H1 (cell line): ENCODE measurements at regions not wholly inside any gene's neighbourhood (a gene's known extent, or its start where the extent isn't known, plus 50 kb on each side); places are given as distances from the start of the nearest gene placed in this dataset.
A peak's percentile ranks its signal among the peaks of the same experiment; 100 is the strongest.

ENCODE experiments used
- CTCF ChIA-PET: fragments of 300-600 bp; sonication (Branson Sonifier 250); formaldehyde crosslinking; loops from one replicate; lab custom pipeline; 2021; ENCODE audit not compliant: partially characterized antibody; lab: Charles Lee
- POLR2A ChIA-PET: fragments of 300-600 bp; sonication (Branson Sonifier 250); formaldehyde crosslinking; loops from one replicate; lab custom pipeline; 2021; ENCODE audit warnings: inconsistent platforms; ENCODE audit not compliant: partially characterized antibody; lab: Charles Lee
- DNase-seq, 2 experiments: peaks; one replicate each; pipeline versions ENCODE4 v3.0.0 to v3.0.0-alpha.2; 2010 to 2022; ENCODE audit warnings: low spot score in 2 of 2, low read depth in 1 of 2, mixed read lengths in 1 of 2
- FAIRE-seq: peaks from 2 replicates; lab custom pipeline; 2011; peaks lifted over from hg19 to GRCh38; lab: Jason Lieb, UNC
- H2AFZ ChIP-seq: 2 replicates; pipeline ENCODE4 v1.8.1; 2012; ENCODE audit warnings: low read length, inconsistent platforms
- H2AK5ac ChIP-seq: 2 replicates; pipeline ENCODE4 v1.6.1; 2013; ENCODE audit warnings: low read depth, low read length
- H2BK120ac ChIP-seq: replicated peaks from 2 replicates; pipeline ENCODE3; 2013; ENCODE audit warnings: low read depth, low read length, inconsistent platforms
- H2BK12ac ChIP-seq: 2 replicates; pipeline ENCODE4 v1.6.1; 2013; ENCODE audit warnings: low read depth, low read length
- H2BK15ac ChIP-seq: 2 replicates; pipeline ENCODE4 v1.6.1; 2013; ENCODE audit warnings: low read length
- H2BK20ac ChIP-seq: 2 replicates; pipeline ENCODE4 v1.6.1; 2013; ENCODE audit warnings: low read length
- H2BK5ac ChIP-seq: 2 replicates; pipeline ENCODE4 v1.6.1; 2013; ENCODE audit warnings: low read depth, low read length
- H3K14ac ChIP-seq: 2 replicates; pipeline ENCODE4 v1.6.1; 2013; ENCODE audit warnings: inconsistent platforms; ENCODE audit not compliant: insufficient read length
- H3K18ac ChIP-seq: 2 replicates; pipeline ENCODE4 v1.6.1; 2013; ENCODE audit warnings: low read length; ENCODE audit errors: extremely low read depth
- H3K23ac ChIP-seq: 2 replicates; pipeline ENCODE4 v1.6.1; 2013; ENCODE audit warnings: inconsistent platforms; ENCODE audit not compliant: insufficient read length
- H3K23me2 ChIP-seq: 2 replicates; pipeline ENCODE4 v1.6.1; 2013; ENCODE audit warnings: low read depth, low read length
- H3K27ac ChIP-seq: 2 replicates; pipeline ENCODE4 v1.6.1; 2011; ENCODE audit warnings: low read depth, low read length, inconsistent platforms
- H3K27me3 ChIP-seq, 4 experiments: replicated peaks in 1 of 4; 1 replicate in 1 of 4; 2 replicates in 3 of 4; pipeline versions ENCODE4 v1.6.1 to v1.8.1; 2011 to 2013; ENCODE audit warnings: low read length in 3 of 4, mild to moderate bottlenecking in 3 of 4, inconsistent platforms in 2 of 4, mixed read lengths in 2 of 4, moderate library complexity in 1 of 4; ENCODE audit not compliant: control insufficient read depth in 3 of 4, insufficient read depth in 3 of 4; ENCODE audit errors: extremely low read depth in 1 of 4
- H3K36me3 ChIP-seq, 4 experiments: 2 replicates each; pipeline versions ENCODE4 v1.6.1 to v1.8.1; 2011 to 2013; ENCODE audit warnings: mild to moderate bottlenecking in 4 of 4, low read length in 3 of 4, moderate library complexity in 2 of 4, control low read depth in 1 of 4, inconsistent platforms in 1 of 4; ENCODE audit not compliant: insufficient read depth in 4 of 4, control insufficient read depth in 2 of 4
- H3K4ac ChIP-seq: replicated peaks from 2 replicates; pipeline ENCODE3; 2013; ENCODE audit warnings: low read length, low read depth, mixed read lengths, inconsistent platforms; ENCODE audit not compliant: insufficient read length
- H3K4me1 ChIP-seq, 4 experiments: replicated peaks in 1 of 4; 1 replicate in 1 of 4; 2 replicates in 3 of 4; pipeline versions ENCODE4 v1.6.1 to v1.8.1; 2011 to 2013; ENCODE audit warnings: low read length in 3 of 4, inconsistent platforms in 2 of 4, mixed read lengths in 1 of 4; ENCODE audit not compliant: insufficient read depth in 4 of 4, control insufficient read depth in 3 of 4
- H3K4me2 ChIP-seq, 2 experiments: 2 replicates each; pipeline versions ENCODE4 v1.6.1 to v1.8.1; 2011 to 2013; ENCODE audit warnings: low read depth in 2 of 2, low read length in 2 of 2, control low read depth in 1 of 2, inconsistent platforms in 1 of 2, mild to moderate bottlenecking in 1 of 2; ENCODE audit not compliant: insufficient read depth in 1 of 2
- H3K4me3 ChIP-seq, 4 experiments: fragments of 200-600, 300-600 bp in 1 of 4; sonication (generic), shearing (Covaris generic), sonication (Bioruptor Twin) in 1 of 4; 2 replicates each; pipeline versions ENCODE4 v1.5.1 to v1.8.1; 2011 to 2016; ENCODE audit warnings: low read length in 4 of 4, low read depth in 3 of 4, control low read depth in 2 of 4, inconsistent platforms in 2 of 4, mild to moderate bottlenecking in 2 of 4, mixed read lengths in 1 of 4, moderate library complexity in 1 of 4; ENCODE audit not compliant: insufficient read depth in 2 of 4; ENCODE audit errors: extremely low read depth in 1 of 4
- H3K56ac ChIP-seq: replicated peaks from 2 replicates; pipeline ENCODE3; 2013; ENCODE audit warnings: low read depth, mild to moderate bottlenecking, mixed read lengths, low read length, inconsistent platforms; ENCODE audit not compliant: insufficient read length
- H3K79me1 ChIP-seq: 2 replicates; pipeline ENCODE4 v1.6.1; 2013; ENCODE audit warnings: low read depth, low read length, control low read depth
- H3K79me2 ChIP-seq, 2 experiments: 2 replicates each; pipeline versions ENCODE4 v1.6.1 to v1.8.1; 2012 to 2013; ENCODE audit warnings: low read length in 2 of 2, mild to moderate bottlenecking in 2 of 2, inconsistent platforms in 1 of 2; ENCODE audit not compliant: insufficient read depth in 2 of 2, control insufficient read depth in 1 of 2
- H3K9ac ChIP-seq, 4 experiments: replicated peaks in 1 of 4; 1 replicate in 1 of 4; 2 replicates in 3 of 4; pipeline versions ENCODE4 v1.6.1 to v1.8.1; 2011 to 2013; ENCODE audit warnings: low read depth in 3 of 4, low read length in 3 of 4, control low read depth in 2 of 4, mild to moderate bottlenecking in 2 of 4, moderate library complexity in 2 of 4, inconsistent platforms in 1 of 4; ENCODE audit errors: extremely low read depth in 1 of 4
- H3K9me3 ChIP-seq, 2 experiments: 2 replicates each; pipeline versions ENCODE4 v1.6.1 to v1.8.1; 2012 to 2013; ENCODE audit warnings: mild to moderate bottlenecking in 2 of 2, moderate library complexity in 2 of 2, control low read depth in 1 of 2, inconsistent platforms in 1 of 2, low read depth in 1 of 2, low read length in 1 of 2, mixed read lengths in 1 of 2; ENCODE audit not compliant: insufficient read depth in 2 of 2
- H4K20me1 ChIP-seq, 2 experiments: replicated peaks in 1 of 2; 2 replicates each; pipeline versions ENCODE3 to v1.8.1; 2011 to 2013; ENCODE audit warnings: inconsistent platforms in 2 of 2, low read length in 2 of 2, mild to moderate bottlenecking in 1 of 2; ENCODE audit not compliant: insufficient read depth in 2 of 2, control insufficient read depth in 1 of 2
- H4K5ac ChIP-seq: 2 replicates; pipeline ENCODE4 v1.6.1; 2013; ENCODE audit warnings: low read length, low read depth, mixed read lengths, inconsistent platforms; ENCODE audit not compliant: insufficient read length
- H4K8ac ChIP-seq: 2 replicates; pipeline ENCODE4 v1.8.0; 2013; ENCODE audit warnings: mild to moderate bottlenecking, moderate library complexity, low read length, inconsistent platforms; ENCODE audit not compliant: insufficient read depth; ENCODE audit errors: extremely low read depth
- H4K91ac ChIP-seq: replicated peaks from 2 replicates; pipeline ENCODE3; 2013; ENCODE audit warnings: low read length, mixed read lengths, inconsistent platforms; ENCODE audit not compliant: insufficient read length
- E2F6 ChIP-seq: IDR thresholded peaks from 2 replicates; pipeline ENCODE4 v1.6.1; 2012; ENCODE audit warnings: inconsistent platforms
- YY1 ChIP-seq: IDR thresholded peaks from 2 replicates; pipeline ENCODE4 v1.6.1; 2011; ENCODE audit warnings: low read depth, mild to moderate bottlenecking, low read length
- WGBS, 2 experiments: shearing (Covaris generic) in 1 of 2; methylation state at CpG; one replicate each; pipeline versions ENCODE4 v1.1.6 to v1.1.7; 2013 to 2015; ENCODE audit warnings: low lambda C conversion rate in 2 of 2, mixed read lengths in 2 of 2, inconsistent platforms in 1 of 2, low coverage in 1 of 2, missing lambda C conversion rate in 1 of 2; ENCODE audit not compliant: insufficient replicate concordance in 2 of 2, insufficient coverage in 1 of 2, insufficient read length in 1 of 2; ENCODE audit errors: extremely low coverage in 1 of 2, missing lambda C conversion rate in 1 of 2; 5-methylcytosine and 5-hydroxymethylcytosine counted together

GRCh38 chr15:97867870-97868269 is 92.6 kb upstream of the ARRDC4 start:
- no peaks in the 10 kb centered on the region for H3K27me3 ChIP-seq
- H3K56ac ChIP-seq, result no peak overlapping the region
- H2BK12ac ChIP-seq, result no peak overlapping the region
- no peak overlapping the region for H3K23ac ChIP-seq
- H3K4me1 ChIP-seq, result no peaks in the 10 kb centered on the region
- no peak overlapping the region for H2BK5ac ChIP-seq
- H3K4me3 ChIP-seq, result no peak overlapping the region
- no peaks in the 10 kb centered on the region for H4K20me1 ChIP-seq
- no peak overlapping the region for H2BK15ac ChIP-seq
- no peak overlapping the region for H4K5ac ChIP-seq
- ChIA-PET CTCF (interaction anchor here (1.1 kb wide), 1 partner anchor 8 kb away, joined by 3 read pairs; no protein-coding TSS in a partner anchor), POLR2A (no interaction called here)
- H3K14ac ChIP-seq, result no peak overlapping the region
- no peak overlapping the region for H4K91ac ChIP-seq
- H2AK5ac ChIP-seq, result no peak overlapping the region
- peak overlapping the region; percentile 62; the same call in 1 of the 2 replicates for H2AFZ ChIP-seq
- no peaks in the 10 kb centered on the region for H3K23me2 ChIP-seq
- no peaks in the 10 kb centered on the region for H3K79me1 ChIP-seq
- H2BK120ac ChIP-seq, result no peak overlapping the region
- no peaks in the 10 kb centered on the region for H3K79me2 ChIP-seq
- no peak overlapping the region for H3K27ac ChIP-seq
- H3K9ac ChIP-seq, result no peak overlapping the region
- no peak overlapping the region for H3K4ac ChIP-seq
- H2BK20ac ChIP-seq, result no peak overlapping the region
- H3K18ac ChIP-seq, result no peak overlapping the region
- H4K8ac ChIP-seq, result no peak overlapping the region
- H3K36me3 ChIP-seq, result no peaks in the 10 kb centered on the region
- no peaks in the 10 kb centered on the region for H3K9me3 ChIP-seq
- FAIRE-seq, result no peak
- TF ChIP-seq E2F6 (peak; percentile 64), YY1 (no peak)
- TF ChIP-seq, all 59 proteins: peak for 1
- no peak for DNase-seq
- H3K4me2 ChIP-seq, result no peak overlapping the region
- WGBS, 2 experiments, result 89% methylated on average over 4 of the region's 4 CpGs; no CpG with 5 or more reads in 1 of the 2 experiments
